ENCODE measurements at regions not wholly inside any gene's neighbourhood (a gene's known extent, or its start where the extent isn't known, plus 50 kb on each side); places are given as distances from the start of the nearest gene placed in this dataset.

- TF ChIP-seq, protein P1, sequence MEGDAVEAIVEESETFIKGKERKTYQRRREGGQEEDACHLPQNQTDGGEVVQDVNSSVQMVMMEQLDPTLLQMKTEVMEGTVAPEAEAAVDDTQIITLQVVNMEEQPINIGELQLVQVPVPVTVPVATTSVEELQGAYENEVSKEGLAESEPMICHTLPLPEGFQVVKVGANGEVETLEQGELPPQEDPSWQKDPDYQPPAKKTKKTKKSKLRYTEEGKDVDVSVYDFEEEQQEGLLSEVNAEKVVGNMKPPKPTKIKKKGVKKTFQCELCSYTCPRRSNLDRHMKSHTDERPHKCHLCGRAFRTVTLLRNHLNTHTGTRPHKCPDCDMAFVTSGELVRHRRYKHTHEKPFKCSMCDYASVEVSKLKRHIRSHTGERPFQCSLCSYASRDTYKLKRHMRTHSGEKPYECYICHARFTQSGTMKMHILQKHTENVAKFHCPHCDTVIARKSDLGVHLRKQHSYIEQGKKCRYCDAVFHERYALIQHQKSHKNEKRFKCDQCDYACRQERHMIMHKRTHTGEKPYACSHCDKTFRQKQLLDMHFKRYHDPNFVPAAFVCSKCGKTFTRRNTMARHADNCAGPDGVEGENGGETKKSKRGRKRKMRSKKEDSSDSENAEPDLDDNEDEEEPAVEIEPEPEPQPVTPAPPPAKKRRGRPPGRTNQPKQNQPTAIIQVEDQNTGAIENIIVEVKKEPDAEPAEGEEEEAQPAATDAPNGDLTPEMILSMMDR (conservative IDR thresholded peaks at IDR 0.05; ENCODE audit: low read depth, low read length): no peak
- TF ChIP-seq EZH2 (IDR thresholded peaks at IDR 0.05; ENCODE audit: borderline replicate concordance, low read depth, low read length, poor library complexity, severe bottlenecking): no peak
These were observed 52.8 kb upstream of the TAF11L2 start for GRCh38 chr5:17445185-17445584.
